Vagina (tissue), 2 donors: ENCODE measurements at regions not wholly inside any gene's neighbourhood (a gene's known extent, or its start where the extent isn't known, plus 50 kb on each side); places are given as distances from the start of the nearest gene placed in this dataset.

Experiments used
- DNase-seq, 2 donors: peaks; one replicate each; pipeline ENCODE4 v3.0.0-alpha.2; 2017; ENCODE audit errors: extremely low spot score in 2 of 2
- H3K27ac ChIP-seq: fragments of 200-600 bp; sonication (generic); one replicate; pipeline ENCODE4 v1.5.1; 2019
- H3K27me3 ChIP-seq: fragments of 200-600 bp; sonication (generic); one replicate; pipeline ENCODE4 v1.5.1; 2019
- H3K36me3 ChIP-seq, 2 donors: fragments of 200-600 bp; sonication (generic); one replicate each; pipeline ENCODE4 v1.5.1; 2017 to 2019
- H3K4me1 ChIP-seq: fragments of 200-600 bp; sonication (generic); one replicate; pipeline ENCODE4 v1.5.1; 2019
- H3K4me3 ChIP-seq, 2 donors: fragments of 200-600 bp; sonication (generic); 1 replicate in 1 of 2; 2 replicates in 1 of 2; pipeline ENCODE4 v1.5.1; 2016 to 2019
- H3K9me3 ChIP-seq: fragments of 200-600 bp; sonication (generic); one replicate; pipeline ENCODE4 v1.5.1; 2019
- POLR2A ChIP-seq, 2 donors: fragments of 450-650 bp; IDR thresholded peaks; one replicate each; pipeline ENCODE4 v1.6.1; 2017; ENCODE audit warnings: antibody characterized with exemption in 2 of 2, mild to moderate bottlenecking in 2 of 2, moderate library complexity in 2 of 2
- POLR2AphosphoS5 ChIP-seq, 2 donors: sonication (generic); formaldehyde crosslinking; IDR thresholded peaks; one replicate each; pipeline ENCODE4 v1.9.0; 2017; ENCODE audit warnings: antibody characterized with exemption in 2 of 2, mild to moderate bottlenecking in 2 of 2, low read depth in 1 of 2; ENCODE audit not compliant: insufficient read depth in 1 of 2
- intact Hi-C: fragments of 100-400 bp; cut with DNase I; formaldehyde crosslinking; loops from one replicate; pipeline ENCODE4 v1.15.1; 2023
- TF ChIP-seq, protein P1 (sequence below), 3 experiments: fragments of 450-650 bp in 2 of 3; fragments of 200-600 bp in 1 of 3; sonication (generic) in 1 of 3; IDR thresholded peaks; one replicate each; pipeline ENCODE4 v1.5.1; 2017 to 2019; ENCODE audit warnings: antibody characterized with exemption in 3 of 3, mild to moderate bottlenecking in 2 of 3, moderate library complexity in 2 of 3

DNA sequence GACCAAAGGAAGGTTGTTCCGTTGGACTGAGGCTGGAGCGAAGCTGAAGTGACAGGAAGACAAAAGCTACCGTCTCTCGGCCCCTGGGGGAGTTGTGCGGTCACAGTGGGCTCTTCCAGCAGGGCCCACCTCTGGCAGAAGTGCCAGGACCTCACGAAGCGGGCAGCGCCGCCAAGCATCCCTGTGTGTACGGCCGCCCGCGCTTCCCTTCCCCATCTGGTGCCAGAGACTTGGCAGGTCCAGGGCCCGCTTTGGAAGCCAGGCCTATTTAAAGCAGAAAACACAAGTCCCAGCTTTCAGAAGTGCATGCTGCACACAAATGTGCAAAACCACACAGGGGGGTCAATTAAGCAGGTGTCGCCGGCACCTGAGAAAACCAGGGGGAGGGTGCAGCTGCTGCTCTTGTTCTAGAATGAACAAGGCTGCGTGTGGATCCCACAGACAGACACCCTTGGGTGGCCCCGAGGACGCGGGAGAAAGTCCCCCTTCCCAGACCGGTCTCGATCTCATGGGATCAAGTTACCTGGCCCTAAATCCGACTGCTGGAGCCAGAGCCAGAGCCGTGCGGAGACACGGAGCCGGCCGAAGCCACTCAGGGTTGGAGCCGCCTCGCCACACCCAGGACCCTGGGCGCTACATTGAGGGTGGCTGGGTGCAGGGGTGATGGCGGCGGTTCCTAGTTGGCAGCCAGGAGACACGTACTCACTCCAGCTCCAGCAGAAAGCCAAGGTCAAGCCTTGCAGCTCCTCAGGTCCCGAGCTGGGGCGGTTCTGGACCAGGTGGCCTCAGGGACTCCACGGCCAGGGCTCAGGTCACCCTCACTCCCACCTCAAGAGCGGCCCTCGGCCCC, 51.8 kb upstream of the PPP2R2D start:
- Histone ChIP-seq H3K27me3 (no peaks in the 10 kb centered on the region), H3K4me1 (no peaks in the 10 kb centered on the region), H3K36me3 (no peaks in the 10 kb centered on the region), H3K27ac (no peak overlapping the region), H3K4me3 (no peak overlapping the region), H3K9me3 (no peaks in the 10 kb centered on the region)
- TF ChIP-seq, protein P1, sequence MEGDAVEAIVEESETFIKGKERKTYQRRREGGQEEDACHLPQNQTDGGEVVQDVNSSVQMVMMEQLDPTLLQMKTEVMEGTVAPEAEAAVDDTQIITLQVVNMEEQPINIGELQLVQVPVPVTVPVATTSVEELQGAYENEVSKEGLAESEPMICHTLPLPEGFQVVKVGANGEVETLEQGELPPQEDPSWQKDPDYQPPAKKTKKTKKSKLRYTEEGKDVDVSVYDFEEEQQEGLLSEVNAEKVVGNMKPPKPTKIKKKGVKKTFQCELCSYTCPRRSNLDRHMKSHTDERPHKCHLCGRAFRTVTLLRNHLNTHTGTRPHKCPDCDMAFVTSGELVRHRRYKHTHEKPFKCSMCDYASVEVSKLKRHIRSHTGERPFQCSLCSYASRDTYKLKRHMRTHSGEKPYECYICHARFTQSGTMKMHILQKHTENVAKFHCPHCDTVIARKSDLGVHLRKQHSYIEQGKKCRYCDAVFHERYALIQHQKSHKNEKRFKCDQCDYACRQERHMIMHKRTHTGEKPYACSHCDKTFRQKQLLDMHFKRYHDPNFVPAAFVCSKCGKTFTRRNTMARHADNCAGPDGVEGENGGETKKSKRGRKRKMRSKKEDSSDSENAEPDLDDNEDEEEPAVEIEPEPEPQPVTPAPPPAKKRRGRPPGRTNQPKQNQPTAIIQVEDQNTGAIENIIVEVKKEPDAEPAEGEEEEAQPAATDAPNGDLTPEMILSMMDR (IDR thresholded peaks at IDR 0.05) = no peak
- TF ChIP-seq POLR2AphosphoS5 (IDR thresholded peaks at IDR 0.05; ENCODE audit: insufficient read depth in 1 of 2, low read depth in 1 of 2) = no peak
- TF ChIP-seq POLR2A (IDR thresholded peaks at IDR 0.05) = no peak
- no peak for DNase-seq
- intact Hi-C loops = no loop called here

DNA sequence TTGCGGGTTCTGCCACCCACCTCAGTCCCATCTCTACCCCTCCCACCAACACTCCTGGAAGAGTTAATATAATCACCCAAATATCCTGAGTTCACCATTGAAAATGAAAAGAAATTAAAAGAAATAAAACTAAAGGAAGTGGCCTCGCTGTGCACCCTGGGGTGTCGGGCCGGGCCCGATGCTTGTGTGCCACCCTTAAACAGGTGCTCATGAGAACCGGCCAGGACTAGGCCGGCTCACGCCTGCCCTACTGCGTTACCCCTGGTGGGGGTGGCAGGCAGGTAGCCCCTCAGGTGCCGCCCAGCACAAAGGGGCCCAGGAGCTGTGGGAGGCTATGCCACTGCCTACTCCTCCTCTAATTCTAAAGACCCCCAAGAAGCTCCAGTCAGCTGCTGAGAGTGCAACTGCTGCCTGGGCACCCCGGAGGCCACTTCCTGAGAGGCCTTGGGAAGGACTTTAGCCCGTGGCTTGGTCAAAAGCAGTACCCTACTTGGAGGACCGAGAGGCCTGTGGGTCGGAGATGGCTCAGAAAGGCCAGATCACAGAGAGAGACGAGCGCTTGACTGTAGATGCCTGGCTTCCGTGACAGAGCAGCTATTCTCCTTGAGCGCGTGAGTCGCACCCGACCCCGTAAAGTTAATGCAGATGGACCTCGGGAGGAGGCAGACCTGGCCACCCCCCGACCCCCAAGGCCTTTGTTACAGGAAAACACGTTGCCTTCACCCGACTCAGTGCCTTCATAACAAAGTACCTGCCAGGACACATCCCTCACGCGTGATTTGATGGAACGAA, 51.0 kb upstream of the PPP2R2D start:
- no peak overlapping the region for H3K4me3 ChIP-seq
- H3K4me1 ChIP-seq = no peaks in the 10 kb centered on the region
- DNase-seq = no peak
- H3K27me3 ChIP-seq = no peaks in the 10 kb centered on the region
- intact Hi-C loops = no loop called here
- no peaks in the 10 kb centered on the region for H3K36me3 ChIP-seq
- no peak for TF ChIP-seq POLR2AphosphoS5 (IDR thresholded peaks at IDR 0.05; ENCODE audit: insufficient read depth in 1 of 2, low read depth in 1 of 2)
- TF ChIP-seq POLR2A (IDR thresholded peaks at IDR 0.05) = no peak
- TF ChIP-seq, protein P1 (IDR thresholded peaks at IDR 0.05) = no peak
- no peak overlapping the region for H3K27ac ChIP-seq
- no peaks in the 10 kb centered on the region for H3K9me3 ChIP-seq

DNA sequence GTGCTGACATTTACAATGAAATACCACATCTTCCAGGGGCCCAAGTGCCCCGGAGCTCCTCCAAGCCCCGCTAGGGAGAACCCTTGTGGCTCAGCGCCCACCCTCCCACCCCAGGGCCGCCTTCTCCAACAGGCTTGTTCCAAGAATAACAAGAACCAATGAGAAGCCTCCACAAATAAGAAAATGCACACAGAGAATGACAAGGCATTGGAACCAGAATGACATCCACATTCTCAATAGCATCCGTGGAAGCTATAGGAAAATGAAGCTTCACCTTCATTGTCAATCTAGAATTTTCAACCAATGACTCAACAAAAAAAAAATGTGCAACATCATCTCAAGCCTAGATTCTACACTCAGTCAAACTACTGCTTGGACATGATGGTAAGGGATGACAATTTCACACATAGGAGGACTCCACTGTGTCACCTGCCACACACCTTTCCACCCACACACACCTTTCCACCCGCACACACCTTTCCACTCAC, 50.4 kb upstream of the PPP2R2D start:
- DNase-seq = no peak
- no peak overlapping the region for H3K27ac ChIP-seq
- H3K4me3 ChIP-seq = no peak overlapping the region
- no peaks in the 10 kb centered on the region for H3K4me1 ChIP-seq
- TF ChIP-seq POLR2AphosphoS5 (IDR thresholded peaks at IDR 0.05; ENCODE audit: insufficient read depth in 1 of 2, low read depth in 1 of 2) (no peak), POLR2A (IDR thresholded peaks at IDR 0.05) (no peak)
- TF ChIP-seq, protein P1 (IDR thresholded peaks at IDR 0.05) = no peak
- no peaks in the 10 kb centered on the region for H3K9me3 ChIP-seq
- H3K36me3 ChIP-seq = no peaks in the 10 kb centered on the region
- no peaks in the 10 kb centered on the region for H3K27me3 ChIP-seq
- intact Hi-C loops = no loop called here
